DND-41 (cell line): ENCODE measurements at regions not wholly inside any gene's neighbourhood (a gene's known extent, or its start where the extent isn't known, plus 50 kb on each side); places are given as distances from the start of the nearest gene placed in this dataset.

ENCODE experiments used
- ATAC-seq: fragments of 200-7000 bp; cut with Tn5 transposase; 3 replicates; pipeline ENCODE4 v1.9.1; 2021; ENCODE audit warnings: low read depth; ENCODE audit not compliant: insufficient read depth
- DNase-seq: peaks from one replicate; pipeline ENCODE4 v3.0.0-alpha.2; 2020
- H2AFZ ChIP-seq: 2 replicates; pipeline ENCODE4 v1.6.0; 2012; ENCODE audit warnings: low read depth, low read length
- H3K27ac ChIP-seq: 2 replicates; pipeline ENCODE4 v1.5.1; 2012; ENCODE audit warnings: low read length, inconsistent platforms
- H3K27me3 ChIP-seq: fragments of 200-600 bp; sonication (generic); 2 replicates; pipeline ENCODE4 v1.6.0; 2012; ENCODE audit warnings: low read length, mild to moderate bottlenecking, inconsistent platforms; ENCODE audit not compliant: insufficient read depth, poor library complexity
- H3K36me3 ChIP-seq: 2 replicates; pipeline ENCODE4 v1.5.1; 2012; ENCODE audit warnings: low read length, inconsistent platforms; ENCODE audit not compliant: insufficient read depth
- H3K4me1 ChIP-seq: 2 replicates; pipeline ENCODE4 v1.5.1; 2012; ENCODE audit warnings: mild to moderate bottlenecking, low read length; ENCODE audit not compliant: insufficient read depth
- H3K4me2 ChIP-seq: 2 replicates; pipeline ENCODE4 v1.6.0; 2012; ENCODE audit warnings: mild to moderate bottlenecking, moderate library complexity, low read length, inconsistent platforms; ENCODE audit not compliant: insufficient read depth
- H3K4me3 ChIP-seq, 2 experiments: fragments of 200-600 bp in 1 of 2; shearing (Covaris generic) in 1 of 2; 2 replicates each; pipeline ENCODE4 v1.5.1; 2012 to 2016; ENCODE audit warnings: inconsistent platforms in 2 of 2, low read length in 2 of 2, mild to moderate bottlenecking in 2 of 2, low read depth in 1 of 2, moderate library complexity in 1 of 2
- H3K79me2 ChIP-seq: 2 replicates; pipeline ENCODE4 v1.6.0; 2012; ENCODE audit warnings: low read length, inconsistent platforms; ENCODE audit not compliant: insufficient read depth
- H3K9ac ChIP-seq: 2 replicates; pipeline ENCODE4 v1.6.0; 2012; ENCODE audit warnings: low read depth, mild to moderate bottlenecking, inconsistent platforms, low read length, moderate library complexity
- H3K9me3 ChIP-seq: 2 replicates; pipeline ENCODE4 v1.5.1; 2012; ENCODE audit warnings: low read length, moderate library complexity, mild to moderate bottlenecking, inconsistent platforms; ENCODE audit not compliant: insufficient read depth, severe bottlenecking
- H4K20me1 ChIP-seq: 2 replicates; pipeline ENCODE4 v1.6.0; 2012; ENCODE audit warnings: low read length; ENCODE audit not compliant: insufficient read depth
- EZH2 ChIP-seq: IDR thresholded peaks from 3 replicates; pipeline ENCODE4 v1.6.1; 2012; ENCODE audit warnings: borderline replicate concordance, low read depth, mild to moderate bottlenecking, moderate library complexity, low read length, inconsistent platforms; ENCODE audit not compliant: severe bottlenecking
- TF ChIP-seq, protein P1 (sequence below): IDR thresholded peaks from 2 replicates; pipeline ENCODE4 v1.5.1; 2012; ENCODE audit warnings: borderline replicate concordance, low read length, moderate library complexity, mild to moderate bottlenecking; ENCODE audit not compliant: poor library complexity, severe bottlenecking; ENCODE audit errors: extremely low read depth

DNA sequence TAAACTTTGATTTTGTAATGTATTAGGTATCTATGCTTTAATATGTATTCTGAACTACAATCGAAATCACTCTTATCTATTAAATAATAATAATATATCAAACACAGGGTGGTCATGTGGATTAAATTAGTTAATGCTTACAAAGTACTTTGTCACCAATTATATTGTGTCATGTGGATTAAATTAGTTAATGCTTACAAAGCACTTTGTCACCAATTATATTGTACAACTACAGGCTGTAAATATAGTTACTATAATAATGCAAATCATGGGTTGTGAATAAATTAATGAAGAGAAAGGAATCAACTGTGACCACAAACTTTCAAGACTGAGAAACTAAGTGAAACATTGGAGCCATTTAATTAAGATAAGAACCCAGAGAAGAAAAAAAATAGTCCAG is 1929.1 kb upstream of the PCDH20 start:
- TF ChIP-seq EZH2, result no peak
- TF ChIP-seq, protein P1, sequence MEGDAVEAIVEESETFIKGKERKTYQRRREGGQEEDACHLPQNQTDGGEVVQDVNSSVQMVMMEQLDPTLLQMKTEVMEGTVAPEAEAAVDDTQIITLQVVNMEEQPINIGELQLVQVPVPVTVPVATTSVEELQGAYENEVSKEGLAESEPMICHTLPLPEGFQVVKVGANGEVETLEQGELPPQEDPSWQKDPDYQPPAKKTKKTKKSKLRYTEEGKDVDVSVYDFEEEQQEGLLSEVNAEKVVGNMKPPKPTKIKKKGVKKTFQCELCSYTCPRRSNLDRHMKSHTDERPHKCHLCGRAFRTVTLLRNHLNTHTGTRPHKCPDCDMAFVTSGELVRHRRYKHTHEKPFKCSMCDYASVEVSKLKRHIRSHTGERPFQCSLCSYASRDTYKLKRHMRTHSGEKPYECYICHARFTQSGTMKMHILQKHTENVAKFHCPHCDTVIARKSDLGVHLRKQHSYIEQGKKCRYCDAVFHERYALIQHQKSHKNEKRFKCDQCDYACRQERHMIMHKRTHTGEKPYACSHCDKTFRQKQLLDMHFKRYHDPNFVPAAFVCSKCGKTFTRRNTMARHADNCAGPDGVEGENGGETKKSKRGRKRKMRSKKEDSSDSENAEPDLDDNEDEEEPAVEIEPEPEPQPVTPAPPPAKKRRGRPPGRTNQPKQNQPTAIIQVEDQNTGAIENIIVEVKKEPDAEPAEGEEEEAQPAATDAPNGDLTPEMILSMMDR, result no peak
- ATAC-seq (no peak), DNase-seq (no peak)
- Histone ChIP-seq H3K4me2 (no peak overlapping the region), H3K4me3 (no peak overlapping the region), H3K27me3 (no peaks in the 10 kb centered on the region), H3K27ac (no peak overlapping the region), H3K79me2 (no peaks in the 10 kb centered on the region), H3K9me3 (no peaks in the 10 kb centered on the region), H3K4me1 (no peaks in the 10 kb centered on the region), H3K9ac (no peak overlapping the region), H3K36me3 (no peaks in the 10 kb centered on the region), H4K20me1 (no peaks in the 10 kb centered on the region), H2AFZ (no peak overlapping the region)

DNA sequence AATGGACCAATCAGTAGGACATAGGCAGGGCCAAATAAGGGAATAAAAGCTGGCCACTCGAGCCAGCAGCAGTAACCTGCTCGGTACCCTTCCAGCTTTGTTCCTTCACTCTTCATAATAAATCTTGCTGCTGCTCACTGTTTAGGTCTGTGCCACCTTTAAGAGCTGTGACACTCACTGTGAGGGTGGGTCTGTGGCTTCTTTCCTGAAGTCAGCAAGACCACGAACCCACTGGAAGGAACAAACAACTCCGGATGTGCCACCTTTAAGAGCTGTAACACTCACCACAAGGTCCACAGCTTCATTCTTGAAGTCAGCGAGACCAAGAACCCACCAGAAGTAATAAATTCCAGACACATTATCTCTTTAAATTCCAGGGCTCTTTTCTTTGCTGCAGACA is 1922.3 kb upstream of the PCDH20 start:
- Histone ChIP-seq H3K27me3 (no peaks in the 10 kb centered on the region), H3K9me3 (no peaks in the 10 kb centered on the region), H3K4me1 (peaks cover 28% of the 10 kb centered on the region), H2AFZ (no peak overlapping the region), H3K9ac (no peak overlapping the region), H3K36me3 (no peaks in the 10 kb centered on the region), H4K20me1 (no peaks in the 10 kb centered on the region), H3K27ac (no peak overlapping the region), H3K4me3 (no peak overlapping the region), H3K79me2 (no peaks in the 10 kb centered on the region), H3K4me2 (peak overlapping the region; percentile 6; the same call in 1 of the 2 replicates)
- peak; percentile 87 for ATAC-seq
- TF ChIP-seq, protein P1, result no peak
- TF ChIP-seq EZH2, result no peak
- DNase-seq, result peak; percentile 73

DNA sequence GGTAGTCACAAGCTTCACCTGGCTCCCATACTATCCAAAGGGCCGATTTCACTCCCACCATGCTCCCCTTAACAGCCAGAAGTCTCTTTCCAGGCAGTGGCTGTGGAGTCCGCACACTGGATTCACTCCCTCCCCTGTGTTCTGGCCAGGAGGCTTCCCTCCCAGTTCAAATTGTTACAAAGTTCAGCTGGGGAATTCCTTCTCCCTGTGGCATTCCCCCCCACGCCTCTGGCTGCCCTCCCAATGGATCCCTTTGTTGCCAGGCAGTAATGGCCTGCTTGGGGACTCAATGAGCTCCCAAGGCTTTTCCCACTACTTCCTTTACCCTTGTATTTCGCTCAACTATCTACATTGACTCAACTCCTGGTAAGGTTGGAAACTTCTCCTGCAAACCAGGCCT is 1921.4 kb upstream of the PCDH20 start:
- no peaks in the 10 kb centered on the region for H3K36me3 ChIP-seq
- H3K27ac ChIP-seq, result no peak overlapping the region; the same call in 1 of the 2 replicates
- peaks cover 28% of the 10 kb centered on the region for H3K4me1 ChIP-seq
- H2AFZ ChIP-seq, result peak overlapping the region; percentile 1; the same call in 1 of the 2 replicates
- H3K79me2 ChIP-seq, result no peaks in the 10 kb centered on the region
- H4K20me1 ChIP-seq, result no peaks in the 10 kb centered on the region
- no peak for TF ChIP-seq EZH2
- TF ChIP-seq, protein P1, result no peak
- ATAC-seq (no peak), DNase-seq (no peak)
- no peaks in the 10 kb centered on the region for H3K9me3 ChIP-seq
- H3K4me2 ChIP-seq, result no peak overlapping the region
- no peak overlapping the region for H3K9ac ChIP-seq
- H3K4me3 ChIP-seq, result no peak overlapping the region
- no peaks in the 10 kb centered on the region for H3K27me3 ChIP-seq

DNA sequence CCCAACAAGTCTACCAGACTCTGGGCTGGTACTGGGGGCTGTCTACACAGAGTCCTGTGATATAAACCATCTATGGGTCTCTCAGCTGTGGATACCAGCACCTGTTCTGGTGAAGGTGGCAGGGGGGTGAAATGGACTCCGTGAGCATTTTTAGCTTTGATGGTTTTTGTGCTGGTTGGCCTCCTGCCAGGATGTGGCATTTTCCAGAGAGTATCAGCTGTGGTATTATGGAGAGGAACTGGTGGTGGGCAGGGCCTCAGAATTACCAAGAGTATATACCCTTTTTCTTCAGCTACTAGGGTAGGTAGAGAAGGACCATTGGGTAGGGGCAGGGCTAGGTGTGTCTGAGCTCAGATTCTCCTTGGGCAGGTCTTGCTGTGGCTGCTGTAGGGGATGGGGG is 1920.9 kb upstream of the PCDH20 start:
- H3K4me2 ChIP-seq, result no peak overlapping the region
- no peaks in the 10 kb centered on the region for H4K20me1 ChIP-seq
- H3K4me3 ChIP-seq, result no peak overlapping the region
- no peaks in the 10 kb centered on the region for H3K79me2 ChIP-seq
- H3K9ac ChIP-seq, result no peak overlapping the region
- no peaks in the 10 kb centered on the region for H3K36me3 ChIP-seq
- no peak for TF ChIP-seq EZH2
- TF ChIP-seq, protein P1, result no peak
- H3K27ac ChIP-seq, result no peak overlapping the region; the same call in 1 of the 2 replicates
- peak; percentile 76 for DNase-seq
- H3K9me3 ChIP-seq, result no peaks in the 10 kb centered on the region
- no peak overlapping the region for H2AFZ ChIP-seq
- ATAC-seq, result peak; percentile 67
- H3K27me3 ChIP-seq, result no peaks in the 10 kb centered on the region
- peaks cover 28% of the 10 kb centered on the region for H3K4me1 ChIP-seq
